ENCODE measurements at regions not wholly inside any gene's neighbourhood (a gene's known extent, or its start where the extent isn't known, plus 50 kb on each side); places are given as distances from the start of the nearest gene placed in this dataset.

DNA sequence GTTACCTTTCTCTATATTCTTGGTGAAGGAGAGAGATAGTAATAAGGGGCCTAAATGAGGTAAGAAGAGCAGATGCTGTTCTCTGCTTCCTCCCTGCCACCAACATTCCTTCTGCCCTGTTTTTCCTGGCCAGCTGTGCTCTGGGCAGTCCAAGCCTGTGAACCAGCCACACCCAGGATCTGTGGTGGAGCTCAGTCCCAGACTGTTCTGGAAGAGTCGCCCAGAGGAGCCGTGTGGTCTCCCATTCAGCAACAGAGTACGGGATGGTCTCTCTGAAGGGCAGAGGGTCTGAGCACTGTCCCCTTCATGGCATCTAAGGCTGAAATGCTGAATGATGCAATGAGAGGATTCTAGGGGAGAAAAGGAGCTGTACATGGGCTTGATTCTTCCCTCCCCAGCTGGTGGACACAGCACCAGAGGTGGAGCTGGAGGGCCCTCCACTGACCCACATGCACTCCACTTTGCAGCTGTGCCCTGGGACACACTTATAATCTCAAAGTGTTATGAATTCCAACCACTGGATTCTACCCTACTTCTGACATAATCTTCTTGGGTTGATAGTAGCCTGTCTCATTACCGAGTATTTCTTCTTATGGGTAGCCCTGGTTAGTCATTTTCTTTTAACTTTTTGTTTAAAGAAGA, 70.8 kb upstream of the RPS23 start:
- Histone ChIP-seq H3K27me3 (replicated peaks in 1 of 7) (no peaks in the 10 kb centered on the region), H3K36me3 (no peaks in the 10 kb centered on the region), H3K4me1 (peaks cover 5 to 34% (median 11%) of the 10 kb centered on the region in 6 donors), H3K9me3 (no peaks in the 10 kb centered on the region), H3K27ac (no peak overlapping the region), H3K4me3 (no peak overlapping the region)
- 80 to 89% (median 86%) methylated on average over 4 of the region's 4 CpGs for WGBS, 5 donors
- no peak for TF ChIP-seq POLR2A (IDR thresholded peaks at IDR 0.05)
- TF ChIP-seq POLR2AphosphoS5 (IDR thresholded peaks at IDR 0.05): no peak
- no peak for TF ChIP-seq CTCF (IDR thresholded peaks at IDR 0.05 in 8 of 11, conservative IDR thresholded peaks at IDR 0.05 in 3 of 11)
- no peak for DNase-seq
- intact Hi-C loops (cut with DNase I; ENCODE audit: low total_unique reads): no loop called here

- no peak for TF ChIP-seq CTCF (IDR thresholded peaks at IDR 0.05 in 8 of 11, conservative IDR thresholded peaks at IDR 0.05 in 3 of 11)
- TF ChIP-seq POLR2A (IDR thresholded peaks at IDR 0.05): no peak
- TF ChIP-seq POLR2AphosphoS5 (IDR thresholded peaks at IDR 0.05): no peak
Observed at GRCh38 chr5:82347201-82347865, 69.2 kb upstream of the RPS23 start.

GRCh38 chr5:82346399-82347165, 68.4 kb upstream of the RPS23 start:
- H3K4me3 ChIP-seq: no peak overlapping the region
- H3K4me1 ChIP-seq: peaks cover 0 to 13% (median 0%) of the 10 kb centered on the region in 6 donors
- peak overlapping the region in 4 of 8 donors; percentile 16 to 52 (median 44) for H3K27ac ChIP-seq
- H3K9me3 ChIP-seq: no peaks in the 10 kb centered on the region
- intact Hi-C loops (cut with DNase I; ENCODE audit: low total_unique reads): no loop called here
- no peaks in the 10 kb centered on the region for H3K27me3 ChIP-seq (replicated peaks in 1 of 7)
- no peak for DNase-seq
- no peak for TF ChIP-seq CTCF (IDR thresholded peaks at IDR 0.05 in 8 of 11, conservative IDR thresholded peaks at IDR 0.05 in 3 of 11)
- no peak for TF ChIP-seq POLR2A (IDR thresholded peaks at IDR 0.05)
- no peak for TF ChIP-seq POLR2AphosphoS5 (IDR thresholded peaks at IDR 0.05)
- WGBS, 5 donors: 83 to 91% (median 88%) methylated on average over 7 to 10 of the region's 10 CpGs
- no peaks in the 10 kb centered on the region for H3K36me3 ChIP-seq

More at GRCh38 chr5:82347201-82347865, 69.2 kb upstream of the RPS23 start:
- peak overlapping the region in 4 of 8 donors; percentile 16 to 52 (median 44) for H3K27ac ChIP-seq
- no peaks in the 10 kb centered on the region for H3K9me3 ChIP-seq
- H3K4me3 ChIP-seq: no peak overlapping the region
- 70 to 82% (median 77%) methylated on average over 12 of the region's 12 CpGs for WGBS, 5 donors
- DNase-seq: no peak
- no peaks in the 10 kb centered on the region for H3K27me3 ChIP-seq (replicated peaks in 1 of 7)
- peaks cover under 1 to 20% (median 4%) of the 10 kb centered on the region in 6 donors for H3K4me1 ChIP-seq
- intact Hi-C loops (cut with DNase I; ENCODE audit: low total_unique reads): no loop called here
- no peaks in the 10 kb centered on the region for H3K36me3 ChIP-seq

DNA sequence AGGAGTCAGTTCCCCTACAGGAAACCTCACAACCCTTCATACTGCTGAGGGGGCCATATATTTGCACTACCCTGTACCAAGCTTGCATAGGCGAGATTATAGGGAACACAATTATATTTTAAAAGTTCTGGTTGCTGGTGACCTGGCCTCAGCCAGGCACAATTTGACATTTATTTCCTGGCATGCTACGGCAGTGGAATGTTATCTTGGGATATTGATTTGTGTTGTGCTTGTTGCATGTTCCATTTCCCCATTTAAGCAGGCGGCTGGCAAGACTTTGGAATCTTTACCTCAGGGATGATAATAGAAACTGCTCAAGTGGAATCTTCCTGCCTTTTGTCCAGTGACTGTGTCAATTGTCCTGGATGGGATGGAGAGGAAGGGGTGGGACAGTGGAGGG, 67.0 kb upstream of the RPS23 start:
- Histone ChIP-seq H3K36me3 (no peaks in the 10 kb centered on the region), H3K27ac (no peak overlapping the region), H3K4me3 (no peak overlapping the region), H3K9me3 (no peaks in the 10 kb centered on the region), H3K4me1 (peaks cover 0 to 11% (median 0%) of the 10 kb centered on the region in 6 donors), H3K27me3 (replicated peaks in 1 of 7) (no peaks in the 10 kb centered on the region)
- no peak for TF ChIP-seq POLR2A (IDR thresholded peaks at IDR 0.05)
- no peak for TF ChIP-seq POLR2AphosphoS5 (IDR thresholded peaks at IDR 0.05)
- no peak for TF ChIP-seq CTCF (IDR thresholded peaks at IDR 0.05 in 8 of 11, conservative IDR thresholded peaks at IDR 0.05 in 3 of 11)
- DNase-seq: no peak
- 66 to 82% (median 77%) methylated on average over 3 of the region's 3 CpGs for WGBS, 5 donors
- intact Hi-C loops (cut with DNase I; ENCODE audit: low total_unique reads): no loop called here
